ENCODE measurements at regions not wholly inside any gene's neighbourhood (a gene's known extent, or its start where the extent isn't known, plus 50 kb on each side); places are given as distances from the start of the nearest gene placed in this dataset.
"Not testable (repeated sequence)": the region's sequence is repeated elsewhere in the genome, so short reads cannot be mapped to it uniquely, and the experiment has no call there.

DNA sequence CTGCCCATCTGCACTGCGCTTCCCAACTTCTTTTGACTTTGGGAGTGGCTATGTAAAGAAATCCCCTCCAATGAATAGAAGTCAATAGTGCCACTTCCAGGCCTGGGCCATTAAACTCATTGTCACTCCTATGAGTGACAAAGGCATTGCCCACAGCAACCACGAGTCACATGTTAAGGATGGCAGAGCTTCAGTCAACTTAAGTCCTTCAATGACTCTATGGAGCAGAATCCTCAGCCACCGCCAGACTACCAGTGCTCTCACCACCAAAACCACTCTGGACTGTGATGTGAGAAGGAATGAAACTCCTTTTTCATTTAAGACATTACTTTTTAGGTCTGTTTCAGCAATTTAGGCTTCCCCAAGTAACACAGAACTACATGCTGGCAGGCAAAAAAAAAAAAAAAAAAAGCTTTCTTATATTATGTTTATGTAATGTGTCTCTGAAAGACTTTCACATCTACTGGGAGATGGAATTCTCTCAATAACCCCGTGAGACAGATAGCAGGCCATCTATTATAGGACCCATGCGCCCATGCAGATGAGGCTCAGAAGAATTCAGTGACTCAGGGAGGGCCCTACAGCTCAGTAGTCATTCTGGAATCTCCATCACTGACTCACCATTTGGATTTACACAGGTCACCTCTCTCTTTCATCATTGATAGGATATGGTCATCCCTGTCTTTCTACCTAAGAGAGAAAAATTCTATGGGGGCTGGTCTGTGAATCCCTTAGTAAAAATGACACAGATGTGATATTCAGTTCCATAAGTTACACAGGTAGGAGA is 180.5 kb downstream of the CEMIP2 start:
- no peak for DNase-seq

DNA sequence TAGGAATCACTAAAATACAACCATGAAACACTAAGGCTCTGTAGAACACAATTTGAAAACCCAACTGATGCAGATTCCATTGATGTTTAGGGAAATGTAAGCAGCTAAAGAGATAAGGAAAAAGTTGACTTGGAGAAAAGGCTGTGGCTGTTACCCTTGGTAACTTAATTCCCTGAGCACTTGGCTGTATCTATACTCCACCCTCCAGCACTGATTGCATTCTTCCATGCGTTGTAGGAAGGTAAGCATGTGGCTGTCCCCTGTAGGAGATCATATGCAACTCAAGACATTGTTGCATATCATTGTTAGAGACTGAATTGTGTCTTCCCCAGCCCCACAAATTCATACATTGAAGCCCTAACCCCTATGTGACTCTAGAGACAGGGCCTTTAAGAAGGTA is 184.5 kb downstream of the CEMIP2 start:
- no peak for DNase-seq

DNA sequence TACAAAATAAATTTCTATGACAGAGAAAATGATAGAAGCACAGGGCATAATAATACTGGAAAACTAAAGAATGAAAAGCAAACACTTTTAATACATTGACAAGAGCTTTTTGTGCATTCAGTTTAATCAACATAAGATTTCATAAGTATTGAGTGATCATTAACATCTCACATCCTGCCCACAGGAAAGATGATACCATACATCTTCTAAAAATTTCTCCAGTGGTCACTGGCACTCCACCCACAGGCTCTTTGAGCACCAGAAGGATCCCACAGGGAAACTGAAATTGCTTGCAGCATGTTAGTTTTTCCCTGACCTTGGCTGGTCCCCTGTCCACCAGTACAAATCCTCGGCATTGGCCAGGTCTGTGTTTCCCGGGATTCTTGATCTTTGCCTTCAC is 186.0 kb downstream of the CEMIP2 start:
- no peak for DNase-seq

DNA sequence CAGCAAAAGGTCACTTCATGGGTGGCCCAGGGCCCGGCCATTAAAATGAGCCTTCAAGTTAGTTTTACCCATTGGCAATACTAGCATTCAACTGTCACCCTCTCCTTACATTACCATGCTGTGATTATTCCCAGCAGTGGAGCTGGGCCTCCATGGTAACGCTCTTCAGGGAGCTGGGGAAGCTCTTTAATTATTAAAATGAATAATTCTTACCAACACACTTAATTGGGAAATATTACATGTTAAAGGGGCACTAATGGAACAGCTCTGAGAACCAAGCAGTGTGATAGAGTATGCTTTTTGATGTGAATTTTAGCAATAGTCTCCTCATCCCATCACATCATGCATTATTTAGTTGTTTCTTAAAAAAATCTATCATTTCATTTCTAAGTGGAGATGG is 187.2 kb downstream of the CEMIP2 start:
- DNase-seq = no peak

DNA sequence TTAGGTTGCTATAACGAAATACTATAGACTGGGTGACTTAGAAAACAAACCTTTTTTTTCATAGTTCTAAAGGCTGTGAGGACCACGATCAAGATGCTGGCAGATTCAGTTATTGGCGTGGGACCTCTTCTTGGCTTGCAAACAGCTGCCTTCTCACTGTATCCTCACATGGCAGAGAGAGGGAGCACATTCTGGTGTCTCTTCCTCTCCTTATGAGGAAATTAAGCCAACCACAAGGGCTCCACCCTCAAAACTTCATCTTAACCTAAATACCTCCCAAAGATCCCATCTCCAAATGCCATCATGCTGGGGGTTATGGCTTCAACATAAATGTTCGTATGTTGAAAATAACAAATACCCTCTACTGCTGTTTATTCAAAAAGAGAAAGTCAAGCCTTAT is 197.1 kb downstream of the CEMIP2 start:
- DNase-seq = no peak

DNA sequence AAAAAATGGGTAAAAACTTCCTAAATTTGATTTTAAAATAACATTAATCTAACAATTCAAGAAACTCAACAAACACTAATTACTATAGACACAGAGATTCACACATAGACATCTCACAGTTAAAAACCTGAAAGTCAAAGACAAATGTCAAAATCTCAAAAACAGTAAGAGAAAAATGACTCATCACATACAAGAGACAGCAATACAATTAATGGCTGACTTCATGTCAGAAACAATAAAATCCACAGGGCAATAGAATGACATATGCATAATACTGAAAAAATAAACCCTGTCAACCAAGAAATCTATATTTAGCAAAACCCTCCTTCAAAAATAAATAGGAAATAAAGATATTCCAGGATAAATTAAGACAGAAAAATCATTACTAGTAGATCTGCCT is 200.4 kb downstream of the CEMIP2 start:
- DNase-seq = no peak

DNA sequence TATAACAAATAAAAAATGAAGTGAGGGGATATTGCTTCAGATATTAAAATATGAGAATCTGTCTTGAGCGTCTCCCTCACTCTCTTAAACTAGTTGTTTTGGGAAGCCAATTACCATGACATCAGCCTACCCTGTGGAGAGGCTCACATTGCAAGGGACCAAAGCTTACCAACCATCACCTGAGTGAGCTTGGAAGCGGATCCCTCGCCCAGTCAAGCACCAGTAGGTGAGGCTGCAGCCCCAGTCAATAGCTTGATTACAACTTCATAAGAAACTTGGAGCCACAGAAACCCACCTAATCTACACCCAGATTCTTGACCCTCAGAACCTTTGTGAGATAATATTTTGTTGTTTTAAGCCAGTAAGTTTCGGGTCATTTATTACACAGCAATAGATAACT is 206.2 kb downstream of the CEMIP2 start:
- no peak for DNase-seq

DNA sequence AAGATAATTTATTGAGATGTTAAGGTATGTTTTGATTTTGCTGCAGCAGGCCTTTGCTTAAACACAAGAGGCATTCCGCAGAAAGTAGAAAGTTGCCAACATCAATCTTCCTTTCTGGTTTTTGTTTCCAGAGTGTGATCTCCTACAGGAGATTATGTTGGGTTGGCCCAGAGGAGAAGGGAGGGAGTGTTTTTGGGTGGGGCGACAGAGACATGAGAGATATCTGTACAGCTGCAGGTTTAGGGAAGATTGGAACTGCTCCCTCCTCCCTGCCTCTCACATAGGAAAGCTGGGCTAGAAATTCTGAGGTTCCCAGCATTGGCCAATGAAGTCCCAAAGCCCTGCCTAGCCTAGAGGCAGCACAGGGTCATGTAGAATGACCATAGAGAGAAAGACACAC is 211.0 kb downstream of the CEMIP2 start:
- DNase-seq = no peak

DNA sequence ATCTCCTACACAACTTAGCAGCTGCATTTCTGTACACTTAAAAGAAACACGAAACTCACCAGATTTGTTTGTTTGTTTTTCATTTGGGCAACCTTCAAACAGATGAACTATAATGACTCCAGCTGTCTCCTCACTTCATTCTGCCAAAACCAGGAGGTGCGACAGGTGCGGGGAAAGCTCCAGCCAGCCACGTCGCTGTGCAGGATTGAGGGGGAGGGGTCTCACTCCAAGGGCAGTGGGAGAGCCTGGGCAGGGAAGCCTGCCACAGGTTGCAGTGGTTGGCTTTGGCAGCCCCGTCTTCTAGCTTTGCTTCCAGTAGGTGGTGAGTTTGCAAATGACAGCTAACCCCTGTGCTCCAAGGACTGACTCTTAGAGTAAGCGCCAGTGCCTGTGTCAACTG is 215.8 kb downstream of the CEMIP2 start:
- no peak for DNase-seq

DNA sequence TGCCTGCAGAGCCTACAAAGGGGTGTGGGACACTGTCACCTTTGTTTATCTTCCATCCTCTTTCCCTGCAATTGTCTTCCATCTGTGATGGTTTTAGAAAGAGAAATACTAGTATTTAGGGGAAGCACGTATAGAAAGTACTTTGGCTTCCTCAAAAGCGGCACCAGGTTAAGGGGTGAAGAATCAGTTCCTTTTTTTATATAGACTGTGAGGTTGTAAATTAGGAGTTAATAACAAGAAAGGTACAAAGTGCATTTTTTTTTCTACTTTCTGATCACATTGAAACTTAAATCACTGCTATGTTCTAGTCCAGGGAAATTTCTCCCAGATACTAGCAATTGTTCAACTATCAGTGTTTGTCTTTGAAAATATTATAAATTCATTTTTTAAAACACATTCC is 219.3 kb downstream of the CEMIP2 start:
- no peak for DNase-seq

DNA sequence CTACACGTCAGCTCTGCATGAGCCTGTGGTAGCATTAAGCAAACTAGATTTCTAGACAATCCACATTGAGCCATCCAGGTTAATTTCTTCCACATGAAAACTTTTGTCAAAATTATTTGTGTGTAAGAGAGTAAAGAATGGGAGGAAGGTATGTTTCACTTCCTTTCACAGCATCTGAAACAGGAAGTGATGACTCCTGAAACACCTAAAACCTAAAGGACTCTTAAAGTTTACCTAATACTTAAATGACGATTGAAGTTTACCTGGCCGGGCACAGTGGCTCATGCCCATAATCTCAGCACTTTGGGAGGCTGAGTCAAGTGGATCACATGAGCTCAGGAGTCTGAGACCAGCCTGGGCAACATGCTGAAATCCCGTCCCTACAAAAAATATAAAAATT is 223.8 kb downstream of the CEMIP2 start:
- DNase-seq = no peak

DNA sequence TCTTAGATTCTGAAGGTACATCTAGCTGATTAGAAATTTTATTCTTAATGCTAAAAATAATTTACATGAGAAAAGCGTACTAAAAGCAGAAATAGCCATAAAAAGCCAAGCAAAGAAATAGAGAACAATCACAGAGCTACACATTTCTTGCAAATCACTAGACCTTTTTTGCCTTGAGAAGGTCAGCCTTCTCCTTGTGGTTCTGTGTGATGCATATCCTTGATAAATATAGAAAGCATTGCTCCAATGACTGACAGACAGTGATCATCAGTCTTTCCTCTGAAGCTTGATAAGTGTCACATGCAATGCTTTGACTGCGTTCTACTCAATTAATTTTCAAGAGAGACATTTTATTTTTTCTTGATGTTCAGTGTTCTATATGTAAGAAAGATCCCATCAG is 226.9 kb downstream of the CEMIP2 start:
- DNase-seq = no peak

DNA sequence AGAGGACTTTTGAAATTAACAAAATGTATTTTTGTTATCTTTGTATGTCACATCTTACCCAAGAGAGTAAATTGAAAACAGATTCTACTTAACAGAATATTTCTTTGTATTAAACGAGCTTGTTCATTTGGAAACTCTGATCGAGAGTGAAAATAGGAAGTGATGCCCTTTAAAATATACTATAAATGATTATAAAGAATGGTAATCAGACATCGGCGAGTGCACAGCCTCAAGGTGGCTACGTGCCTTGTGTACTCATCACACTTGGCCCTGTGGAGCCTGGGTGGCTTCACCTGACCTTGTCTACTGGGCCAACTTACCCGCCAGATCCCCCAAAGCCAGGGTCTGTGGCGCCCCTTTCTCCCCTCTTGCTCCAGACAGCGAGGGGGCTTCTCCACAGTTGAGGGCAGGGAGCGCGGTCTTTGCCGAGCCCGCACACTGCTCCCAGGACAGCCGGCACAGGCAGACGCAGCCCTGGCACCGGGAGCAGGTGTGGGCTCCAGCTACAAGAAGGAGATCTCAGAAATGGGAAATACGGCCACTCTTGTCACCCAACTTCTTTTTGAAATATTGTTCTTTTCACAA is 243.2 kb downstream of the CEMIP2 start:
- no peak for DNase-seq

DNA sequence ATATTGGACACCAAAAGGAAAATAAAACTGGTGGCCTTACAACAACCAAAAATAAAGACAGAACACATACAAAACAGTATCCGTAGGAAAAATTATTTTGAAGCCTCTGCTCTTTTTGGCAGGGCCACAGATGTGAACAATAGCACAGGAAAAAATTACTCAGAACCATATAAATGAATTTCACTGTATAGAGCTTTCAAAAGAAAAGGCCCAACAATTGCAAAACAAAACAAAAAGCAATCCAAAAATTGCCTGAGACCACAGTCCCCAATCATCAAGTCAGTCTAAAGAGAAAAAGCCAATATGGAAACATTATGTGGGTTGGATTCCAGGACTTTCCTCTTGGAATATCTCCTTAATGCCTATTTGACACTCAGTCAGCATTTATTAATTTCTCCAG is 243.8 kb downstream of the CEMIP2 start:
- DNase-seq = no peak

DNA sequence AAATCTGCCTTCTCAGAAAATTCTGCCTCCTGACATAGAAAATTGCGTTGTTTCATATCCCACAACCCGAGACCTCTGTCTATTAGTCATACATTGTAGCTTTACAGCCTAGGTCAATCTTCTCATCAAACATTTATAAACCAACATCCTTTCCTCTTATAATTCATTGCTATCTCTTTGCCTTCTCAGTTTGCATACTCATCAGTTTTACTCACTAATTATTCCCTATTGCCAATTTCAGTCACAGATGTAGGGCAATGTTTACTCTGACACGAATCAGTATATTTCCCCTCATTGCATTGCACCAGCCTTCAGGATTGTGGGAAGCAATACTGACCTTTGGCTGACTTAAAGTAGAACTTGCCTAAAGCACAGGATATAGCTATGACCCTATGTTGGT is 247.2 kb downstream of the CEMIP2 start:
- DNase-seq = no peak

DNA sequence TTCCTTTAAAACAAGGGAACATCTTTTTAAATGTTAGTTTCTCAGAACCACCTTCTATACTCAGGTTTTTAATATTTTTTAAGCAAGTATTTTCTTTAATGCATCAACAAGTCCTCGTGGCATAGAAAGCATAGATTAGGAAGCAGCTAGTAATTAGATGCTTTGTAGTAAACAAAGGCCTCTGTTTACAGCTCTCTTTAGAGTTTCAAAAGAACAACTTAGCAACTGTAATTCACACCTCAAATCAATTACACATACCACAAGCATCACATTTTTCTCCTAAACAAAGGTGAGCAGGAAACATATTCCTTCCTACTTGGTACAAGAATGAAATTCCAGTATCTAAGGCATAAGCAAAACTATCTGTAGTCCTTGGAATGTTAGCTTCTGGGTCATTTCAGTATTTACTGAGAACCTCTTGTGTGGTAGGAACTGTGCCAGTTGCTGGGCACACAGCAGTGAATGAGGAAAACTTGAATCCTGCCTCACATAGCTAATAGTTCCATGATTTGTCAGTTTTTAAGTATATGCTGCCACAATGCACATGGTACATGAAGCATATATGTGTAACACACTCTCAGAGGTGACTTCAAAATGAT is 249.1 kb downstream of the CEMIP2 start:
- DNase-seq = no peak

DNA sequence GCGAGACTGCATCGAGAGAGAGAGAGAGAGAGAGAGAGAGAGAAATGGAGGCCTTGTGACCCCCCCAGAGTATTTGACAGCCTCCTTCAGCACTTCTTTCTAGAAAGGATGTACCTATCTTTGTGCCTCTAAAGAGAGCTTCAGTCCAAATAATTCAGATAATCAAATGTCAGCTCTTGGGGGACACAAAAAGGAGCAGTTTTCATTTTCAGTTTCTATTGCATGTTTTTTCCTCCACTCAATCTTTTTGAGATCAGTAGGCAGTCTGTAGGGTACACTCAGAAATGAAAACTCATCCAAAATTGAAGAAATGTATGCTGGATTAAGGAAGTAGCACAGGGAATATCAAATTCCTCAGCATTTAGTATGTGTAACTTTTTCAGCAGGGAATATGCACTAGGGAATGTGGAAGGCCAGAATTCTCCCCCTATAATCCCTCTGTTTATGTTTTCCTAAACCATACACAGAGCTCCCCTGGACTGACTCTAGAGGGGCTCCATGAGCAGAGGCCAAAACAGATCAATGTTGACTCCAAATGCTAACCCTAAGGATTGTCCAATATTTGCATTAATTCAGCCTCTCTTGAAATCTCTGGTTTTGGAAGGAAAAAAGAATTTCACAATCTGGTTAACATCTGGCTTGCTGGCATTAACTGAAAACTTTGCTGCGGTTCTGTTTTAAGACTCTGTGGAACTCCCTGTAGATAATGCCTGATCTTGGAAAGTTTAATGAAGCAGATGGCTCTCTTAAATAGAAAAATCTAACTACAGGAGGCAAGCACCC is 250.1 kb downstream of the CEMIP2 start:
- no peak for DNase-seq

DNA sequence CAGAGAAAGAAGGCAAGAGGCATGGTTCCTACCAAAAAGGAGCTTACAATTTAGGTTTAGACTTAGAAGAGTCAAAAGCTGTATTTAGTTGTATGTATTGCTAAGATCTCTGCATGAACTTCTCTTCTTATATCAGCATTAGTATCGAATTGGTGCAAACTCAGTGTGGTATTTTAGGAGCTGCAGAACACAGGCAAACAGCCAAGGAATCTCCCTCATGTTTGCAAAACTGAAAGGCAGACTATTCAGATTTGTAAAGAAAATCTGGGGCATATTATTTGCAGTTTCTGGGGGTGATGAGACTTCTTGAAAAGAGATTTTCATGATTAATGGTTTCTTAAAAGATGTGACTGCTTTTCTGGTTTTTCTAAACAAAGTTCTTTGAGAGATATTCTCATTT is 252.7 kb downstream of the CEMIP2 start:
- DNase-seq = no peak

DNA sequence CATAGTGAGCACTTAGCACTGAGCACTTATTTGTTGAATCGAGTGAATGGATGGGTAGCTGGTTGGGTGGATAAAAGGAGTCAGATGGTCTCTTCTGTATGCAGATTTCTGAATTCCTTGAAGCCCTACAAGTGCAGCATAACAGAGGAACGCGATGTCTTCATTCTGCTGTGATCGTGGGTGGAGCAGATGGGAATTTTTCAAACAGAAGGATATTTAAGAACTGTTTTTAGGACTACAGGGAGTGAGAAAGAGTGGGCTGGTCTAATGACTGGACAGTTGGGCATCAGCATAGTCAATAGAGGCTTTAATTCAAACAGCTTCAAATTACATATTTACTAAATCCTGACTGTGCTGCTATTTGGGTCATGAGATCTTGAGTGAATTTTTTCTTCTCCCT is 253.2 kb downstream of the CEMIP2 start:
- no peak for DNase-seq

DNA sequence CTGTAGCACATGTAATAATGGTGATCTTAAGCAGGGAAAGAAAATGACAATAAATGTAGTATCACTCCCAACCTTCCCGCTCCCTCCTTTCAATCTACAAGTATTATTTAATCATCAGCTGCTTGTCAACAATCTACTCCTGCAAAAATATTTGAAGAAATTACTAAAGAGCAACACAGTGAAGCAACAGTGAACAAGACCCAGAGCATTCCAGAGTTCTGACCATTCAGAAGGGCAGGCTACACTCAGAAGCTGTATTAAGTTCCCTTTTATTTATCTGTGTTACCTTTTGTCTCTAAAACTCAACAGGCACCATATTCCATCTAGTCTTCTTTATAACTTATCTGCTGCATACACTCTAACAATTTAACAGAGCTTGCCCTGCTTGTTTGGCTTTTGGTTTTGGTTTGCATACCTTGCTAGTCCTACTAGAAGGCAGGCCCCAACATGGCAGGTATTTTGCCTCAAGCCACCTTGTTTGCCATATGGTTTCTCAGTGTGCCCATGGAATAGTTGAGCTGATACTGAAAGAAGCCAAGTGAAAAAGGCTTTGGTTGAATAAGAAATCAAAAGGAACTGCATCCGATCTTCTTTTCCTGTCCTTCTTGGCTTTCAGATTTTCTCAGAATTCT is 253.9 kb downstream of the CEMIP2 start:
- no peak for DNase-seq

DNA sequence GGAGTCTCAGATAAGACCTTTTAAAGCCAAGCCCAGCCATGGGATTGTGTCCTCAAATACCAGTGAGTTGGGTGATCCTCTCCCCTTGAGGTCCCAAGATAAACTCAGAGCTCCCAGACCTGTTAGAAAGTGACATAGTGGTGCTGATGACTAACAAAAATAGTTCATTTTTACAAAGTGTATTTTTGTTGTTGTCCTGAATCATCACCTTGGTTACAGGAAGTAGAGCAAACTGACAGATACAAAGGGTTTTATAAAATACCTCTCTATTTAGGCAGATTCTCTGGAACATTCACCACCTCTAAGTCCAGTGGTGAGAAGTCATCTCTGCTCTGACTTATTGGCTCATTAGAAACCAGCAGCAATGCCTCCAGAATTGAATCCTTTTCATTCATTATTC is 259.3 kb downstream of the CEMIP2 start:
- no peak for DNase-seq

DNA sequence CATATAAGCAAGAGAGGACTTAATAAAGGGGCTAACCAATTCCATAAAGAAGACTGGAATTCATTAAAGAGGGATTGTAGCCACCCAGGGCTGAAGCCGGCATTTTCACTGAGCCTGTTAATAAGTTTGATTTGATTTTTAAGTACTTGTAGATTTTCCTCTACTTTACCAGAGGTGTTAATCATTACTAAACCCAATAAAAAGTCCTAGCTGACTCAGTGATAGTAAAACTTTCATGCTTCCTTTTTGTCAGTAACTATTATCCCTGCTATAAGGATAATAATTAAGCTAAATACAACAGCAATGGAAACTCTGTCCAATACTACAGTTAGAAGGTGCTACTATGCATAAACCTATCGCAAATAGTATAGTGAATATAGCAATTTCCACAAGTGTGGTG is 260.2 kb downstream of the CEMIP2 start:
- DNase-seq = not testable (repeated sequence)

DNA sequence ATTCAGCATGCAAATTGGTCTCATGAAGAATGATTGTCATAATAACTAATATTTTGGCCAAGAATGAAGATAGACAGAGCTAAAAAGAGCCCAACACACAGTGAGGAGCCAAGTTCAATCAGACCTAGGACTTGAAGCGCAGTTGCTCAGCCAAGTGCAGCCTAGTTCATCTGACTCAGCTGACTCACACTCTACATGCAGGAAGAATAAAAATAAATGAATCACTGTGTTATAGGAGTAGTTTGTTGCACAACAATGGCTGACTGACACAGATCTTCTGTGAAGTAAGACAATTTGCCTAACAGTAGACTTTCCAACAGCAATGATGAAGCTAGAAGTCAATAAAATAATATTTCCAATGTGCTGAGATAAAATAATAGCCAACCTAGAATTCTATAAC is 261.5 kb downstream of the CEMIP2 start:
- DNase-seq = no peak

Measured in NCI-H1092 (cell line).